ENCODE measurements at regions not wholly inside any gene's neighbourhood (a gene's known extent, or its start where the extent isn't known, plus 50 kb on each side); places are given as distances from the start of the nearest gene placed in this dataset.

DNA sequence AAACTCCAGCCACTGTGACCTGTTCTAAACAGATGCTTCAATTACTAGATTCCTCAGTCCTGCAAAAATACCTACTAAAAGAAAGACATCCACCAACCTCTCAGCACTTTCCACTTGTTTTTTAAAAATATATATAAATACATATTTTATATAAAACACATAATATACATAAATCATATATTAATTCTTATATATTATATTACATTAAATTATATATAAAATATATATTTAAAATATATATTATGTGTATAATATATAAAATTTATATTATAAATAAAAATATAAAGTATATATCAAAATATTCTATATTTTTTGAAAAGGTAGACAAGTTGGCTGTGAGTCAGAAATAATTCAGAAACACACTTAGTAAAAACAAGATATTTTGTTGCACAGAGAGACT, 2371.8 kb upstream of the ACO1 start:
- H3K4me3 ChIP-seq (ENCODE audit: low read depth, low read length): no peak overlapping the region
- DNase-seq (ENCODE audit: low read depth): no peak
- TF ChIP-seq, protein P1, sequence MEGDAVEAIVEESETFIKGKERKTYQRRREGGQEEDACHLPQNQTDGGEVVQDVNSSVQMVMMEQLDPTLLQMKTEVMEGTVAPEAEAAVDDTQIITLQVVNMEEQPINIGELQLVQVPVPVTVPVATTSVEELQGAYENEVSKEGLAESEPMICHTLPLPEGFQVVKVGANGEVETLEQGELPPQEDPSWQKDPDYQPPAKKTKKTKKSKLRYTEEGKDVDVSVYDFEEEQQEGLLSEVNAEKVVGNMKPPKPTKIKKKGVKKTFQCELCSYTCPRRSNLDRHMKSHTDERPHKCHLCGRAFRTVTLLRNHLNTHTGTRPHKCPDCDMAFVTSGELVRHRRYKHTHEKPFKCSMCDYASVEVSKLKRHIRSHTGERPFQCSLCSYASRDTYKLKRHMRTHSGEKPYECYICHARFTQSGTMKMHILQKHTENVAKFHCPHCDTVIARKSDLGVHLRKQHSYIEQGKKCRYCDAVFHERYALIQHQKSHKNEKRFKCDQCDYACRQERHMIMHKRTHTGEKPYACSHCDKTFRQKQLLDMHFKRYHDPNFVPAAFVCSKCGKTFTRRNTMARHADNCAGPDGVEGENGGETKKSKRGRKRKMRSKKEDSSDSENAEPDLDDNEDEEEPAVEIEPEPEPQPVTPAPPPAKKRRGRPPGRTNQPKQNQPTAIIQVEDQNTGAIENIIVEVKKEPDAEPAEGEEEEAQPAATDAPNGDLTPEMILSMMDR (conservative IDR thresholded peaks at IDR 0.05; ENCODE audit: low read depth, low read length): no peak

DNA sequence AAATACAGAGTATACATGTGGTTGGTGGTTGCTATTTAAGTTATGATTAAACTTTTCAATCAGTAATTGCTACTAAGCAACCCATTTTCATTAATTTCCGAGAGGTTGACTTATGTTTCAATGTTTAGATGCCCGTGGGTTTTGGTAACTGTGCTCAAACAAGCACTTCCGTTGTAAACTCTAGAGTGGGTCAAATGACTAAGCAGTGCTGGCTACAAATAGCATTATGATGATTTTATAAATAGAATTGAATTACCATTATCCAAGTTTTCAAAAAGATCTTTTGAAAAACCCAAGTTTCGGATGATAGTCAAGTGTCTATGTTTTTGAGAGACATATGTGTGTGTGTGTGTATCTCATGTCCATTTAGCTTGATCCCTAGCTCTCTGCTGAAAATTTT, 2369.4 kb upstream of the ACO1 start:
- H3K4me3 ChIP-seq (ENCODE audit: low read depth, low read length): no peak overlapping the region
- DNase-seq (ENCODE audit: low read depth): peak; percentile 5
- TF ChIP-seq, protein P1 (conservative IDR thresholded peaks at IDR 0.05; ENCODE audit: low read depth, low read length): no peak

DNA sequence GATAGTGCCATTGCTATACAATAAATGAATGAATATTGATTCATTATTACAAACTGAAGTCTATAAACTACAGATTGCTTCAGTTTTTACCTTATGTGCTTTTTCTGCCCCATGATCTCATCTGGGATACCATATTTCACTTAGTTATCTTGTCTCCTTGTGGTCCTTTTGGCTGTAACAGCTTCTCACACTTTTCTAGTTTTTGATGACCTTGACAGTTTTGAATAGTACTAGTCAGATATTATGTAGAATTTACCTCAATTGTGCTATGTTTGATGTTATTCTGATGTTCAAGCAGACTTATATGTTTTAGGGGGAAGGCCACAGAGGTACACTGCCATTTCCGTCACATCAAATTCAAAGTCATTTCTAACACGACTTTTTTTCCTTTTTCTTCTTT, 2364.3 kb upstream of the ACO1 start:
- TF ChIP-seq, protein P1 (conservative IDR thresholded peaks at IDR 0.05; ENCODE audit: low read depth, low read length): no peak
- no peak for DNase-seq (ENCODE audit: low read depth)
- no peak overlapping the region for H3K4me3 ChIP-seq (ENCODE audit: low read depth, low read length)

GRCh38 chr9:30035761-30036160, 2348.7 kb upstream of the ACO1 start:
- H3K4me3 ChIP-seq (ENCODE audit: low read depth, low read length): no peak overlapping the region
- TF ChIP-seq, protein P1 (conservative IDR thresholded peaks at IDR 0.05; ENCODE audit: low read depth, low read length): no peak
- no peak for DNase-seq (ENCODE audit: low read depth)

- H3K4me3 ChIP-seq (ENCODE audit: low read depth, low read length): no peak overlapping the region
- no peak for DNase-seq (ENCODE audit: low read depth)
- TF ChIP-seq, protein P1 (conservative IDR thresholded peaks at IDR 0.05; ENCODE audit: low read depth, low read length): no peak
Measured at GRCh38 chr9:30036558-30036957, 2347.9 kb upstream of the ACO1 start.

- TF ChIP-seq, protein P1 (conservative IDR thresholded peaks at IDR 0.05; ENCODE audit: low read depth, low read length): no peak
- H3K4me3 ChIP-seq (ENCODE audit: low read depth, low read length): no peak overlapping the region
- peak; percentile 3 for DNase-seq (ENCODE audit: low read depth)
Measured at GRCh38 chr9:30039712-30040111, 2344.7 kb upstream of the ACO1 start.

DNA sequence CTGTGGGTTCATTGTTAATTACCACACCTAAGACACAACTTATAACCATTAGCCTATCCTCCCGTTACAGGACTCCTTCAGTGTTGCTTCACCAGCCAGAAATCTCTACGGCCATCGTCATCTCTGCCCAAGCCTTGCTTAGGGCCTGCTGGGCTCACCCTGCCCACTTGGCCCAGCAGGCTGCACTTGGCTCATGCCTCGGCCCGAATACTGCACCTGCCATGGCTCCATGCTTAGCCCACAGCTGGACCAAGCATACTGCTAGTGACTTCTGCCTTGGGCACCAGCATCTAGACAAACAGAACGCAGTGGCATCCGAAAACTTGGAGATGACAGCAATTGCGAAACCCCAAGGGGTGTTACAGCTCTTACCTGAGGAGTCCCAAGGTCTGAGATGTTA, 2336.0 kb upstream of the ACO1 start:
- TF ChIP-seq, protein P1 (conservative IDR thresholded peaks at IDR 0.05; ENCODE audit: low read depth, low read length): no peak
- DNase-seq (ENCODE audit: low read depth): no peak
- H3K4me3 ChIP-seq (ENCODE audit: low read depth, low read length): no peak overlapping the region

Measured in choroid plexus epithelial cell (primary cell).